ENCODE measurements at regions not wholly inside any gene's neighbourhood (a gene's known extent, or its start where the extent isn't known, plus 50 kb on each side); places are given as distances from the start of the nearest gene placed in this dataset.

DNA sequence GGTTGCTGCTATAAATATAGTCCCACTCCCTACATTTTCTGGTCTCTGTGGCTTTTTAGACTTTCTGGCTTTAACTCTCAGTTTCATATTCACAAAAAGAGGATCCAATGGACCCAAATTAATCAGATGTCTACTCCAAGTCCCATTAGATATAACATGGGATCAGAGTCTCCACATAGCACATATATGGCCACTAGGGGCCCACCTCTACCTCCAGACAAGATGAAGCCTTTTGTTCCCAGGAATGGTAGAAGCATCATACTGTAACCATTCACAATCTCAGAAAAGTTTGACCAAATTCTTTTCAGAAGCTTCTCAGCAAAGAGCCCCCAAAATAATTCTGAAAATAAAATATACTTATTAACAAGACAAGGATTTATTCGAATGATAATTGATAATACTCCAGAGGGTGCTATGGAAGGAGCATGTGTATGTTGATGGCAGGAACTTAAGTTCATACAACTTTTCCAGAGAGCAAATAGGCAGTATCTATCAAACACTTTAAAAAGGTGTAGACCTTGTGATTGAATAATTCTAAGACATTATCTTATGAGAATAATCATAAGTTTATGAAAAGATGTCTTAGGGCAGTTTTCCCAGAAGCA lies 382.3 kb upstream of the CRIM1 start:
- TF ChIP-seq POLR2A (IDR thresholded peaks at IDR 0.05; ENCODE audit: low read depth, low read length) (no peak), POLR2AphosphoS5 (IDR thresholded peaks at IDR 0.05; ENCODE audit: low read depth, low read length) (no peak)
